Activated CD8-positive, alpha-beta memory T cell treated with anti-CD3 and anti-CD28 coated beads, Interleukin-2, amount 50 U/mL, for 48 hours (primary cell): ENCODE measurements at regions not wholly inside any gene's neighbourhood (a gene's known extent, or its start where the extent isn't known, plus 50 kb on each side); places are given as distances from the start of the nearest gene placed in this dataset.
"Not testable (repeated sequence)": the region's sequence is repeated elsewhere in the genome, so short reads cannot be mapped to it uniquely, and the experiment has no call there.

Experiments
- DNase-seq: peaks from one replicate; pipeline ENCODE4 v3.0.0-alpha.2; 2020

DNA sequence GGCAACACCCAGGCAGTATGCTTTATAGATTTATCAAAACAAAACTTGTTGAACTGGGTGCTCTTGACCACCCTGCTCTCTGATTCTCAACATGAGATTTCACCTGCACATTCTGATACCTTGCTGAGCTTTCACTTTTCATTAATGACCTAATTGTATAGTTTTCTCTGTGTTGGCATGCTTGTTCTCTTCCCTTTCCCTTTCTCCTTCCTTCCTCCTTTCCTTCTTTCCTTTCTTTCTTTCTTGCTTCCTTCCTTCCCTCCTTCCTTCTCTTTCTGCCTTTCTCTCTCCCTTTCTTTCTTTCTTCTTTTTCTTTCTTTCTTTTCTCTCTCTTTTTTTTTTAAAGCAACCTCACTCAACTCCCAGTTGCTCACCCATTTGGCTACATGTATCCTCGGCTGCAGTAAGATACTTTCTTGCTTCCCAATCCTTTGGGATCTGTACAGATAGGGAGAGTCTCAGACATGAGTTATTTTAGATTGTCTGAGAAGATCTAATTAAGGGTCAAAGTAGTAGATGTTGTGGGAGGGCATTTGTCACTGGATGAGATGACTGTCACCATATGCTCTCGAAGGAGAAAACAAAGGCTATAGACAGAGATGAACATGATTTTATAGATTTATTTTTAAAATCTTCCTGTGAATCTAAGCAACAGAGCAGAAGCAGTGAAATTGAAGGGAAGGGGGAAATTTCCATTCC is 458.0 kb downstream of the USP25 start:
- no peak for DNase-seq

DNA sequence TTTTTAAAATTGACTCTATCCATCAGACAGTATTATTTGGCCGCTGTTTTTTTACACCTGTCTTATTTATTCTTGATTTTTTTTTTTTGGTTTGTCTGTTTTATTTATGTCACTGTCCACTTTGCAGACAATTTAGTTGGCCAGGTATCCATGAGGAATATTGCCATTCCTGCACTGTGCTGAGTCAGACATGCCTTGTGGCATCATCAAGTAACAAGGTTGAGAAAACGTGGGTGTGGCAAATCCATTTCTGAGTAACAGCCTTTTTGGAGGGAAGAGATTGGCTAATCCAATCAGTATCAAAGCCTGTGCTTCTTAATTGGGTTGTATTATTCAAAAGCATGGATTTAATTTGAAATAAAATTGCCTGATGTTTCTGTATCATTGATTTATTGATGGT is 463.1 kb downstream of the USP25 start:
- no peak for DNase-seq

DNA sequence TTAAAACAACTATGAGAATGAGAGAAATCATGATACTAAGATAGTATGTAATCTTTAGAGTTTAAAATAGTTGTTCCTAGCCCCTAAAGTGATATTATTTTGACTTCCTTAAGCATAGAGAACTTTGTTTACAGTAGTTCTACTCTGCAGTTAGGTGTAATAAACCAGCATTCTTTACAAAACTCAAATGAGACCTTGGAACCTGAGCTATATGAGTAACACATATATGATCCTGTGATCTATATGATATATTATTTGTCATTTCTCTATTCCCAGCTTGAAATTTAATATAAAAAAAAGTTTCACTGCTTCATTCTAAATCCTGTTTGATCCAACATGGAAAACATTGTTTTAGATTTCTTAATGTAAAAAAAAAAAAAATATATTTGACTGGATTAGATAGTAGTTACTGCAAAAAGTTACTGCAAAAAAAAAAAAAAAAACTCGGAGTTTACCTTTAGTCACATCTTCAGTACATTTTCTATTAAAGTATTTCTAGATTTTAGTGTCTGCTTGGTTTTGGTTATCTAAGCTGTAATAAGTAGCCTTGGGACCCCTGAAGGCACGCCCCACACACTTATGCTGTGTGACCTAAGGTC is 463.8 kb downstream of the USP25 start:
- no peak for DNase-seq

DNA sequence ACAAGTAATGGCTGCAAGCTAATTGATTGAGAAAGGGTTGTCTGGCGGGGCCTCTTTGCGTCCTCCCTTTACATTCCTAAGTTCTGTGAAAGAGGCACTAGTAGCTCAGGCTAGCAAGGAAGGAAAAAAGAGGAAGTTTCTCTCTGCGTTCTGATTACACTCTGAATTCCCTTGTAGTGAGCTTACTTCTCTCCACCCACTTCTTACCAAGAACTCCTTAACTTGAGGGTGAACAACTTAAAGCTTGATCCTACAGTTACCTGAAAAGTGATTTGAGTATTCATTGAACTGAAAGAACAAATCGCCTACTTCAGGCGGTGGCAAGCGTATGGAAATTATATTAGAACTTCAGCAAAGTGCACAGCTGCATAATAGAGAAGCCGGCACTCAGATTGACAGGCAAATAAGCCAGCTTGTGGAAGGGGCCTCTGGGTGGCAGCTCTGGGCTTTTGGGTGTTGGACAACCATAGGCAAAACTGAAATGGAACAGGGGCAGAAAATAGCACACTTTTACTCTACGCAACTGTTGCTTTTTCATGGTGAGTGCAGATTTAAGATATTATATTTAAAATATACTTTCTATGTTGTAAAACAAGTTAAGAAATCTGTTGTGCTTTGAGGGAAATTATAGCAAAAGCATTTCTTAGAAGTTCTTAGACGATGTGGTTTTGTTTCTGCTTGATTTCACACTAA is 464.5 kb downstream of the USP25 start:
- no peak for DNase-seq

DNA sequence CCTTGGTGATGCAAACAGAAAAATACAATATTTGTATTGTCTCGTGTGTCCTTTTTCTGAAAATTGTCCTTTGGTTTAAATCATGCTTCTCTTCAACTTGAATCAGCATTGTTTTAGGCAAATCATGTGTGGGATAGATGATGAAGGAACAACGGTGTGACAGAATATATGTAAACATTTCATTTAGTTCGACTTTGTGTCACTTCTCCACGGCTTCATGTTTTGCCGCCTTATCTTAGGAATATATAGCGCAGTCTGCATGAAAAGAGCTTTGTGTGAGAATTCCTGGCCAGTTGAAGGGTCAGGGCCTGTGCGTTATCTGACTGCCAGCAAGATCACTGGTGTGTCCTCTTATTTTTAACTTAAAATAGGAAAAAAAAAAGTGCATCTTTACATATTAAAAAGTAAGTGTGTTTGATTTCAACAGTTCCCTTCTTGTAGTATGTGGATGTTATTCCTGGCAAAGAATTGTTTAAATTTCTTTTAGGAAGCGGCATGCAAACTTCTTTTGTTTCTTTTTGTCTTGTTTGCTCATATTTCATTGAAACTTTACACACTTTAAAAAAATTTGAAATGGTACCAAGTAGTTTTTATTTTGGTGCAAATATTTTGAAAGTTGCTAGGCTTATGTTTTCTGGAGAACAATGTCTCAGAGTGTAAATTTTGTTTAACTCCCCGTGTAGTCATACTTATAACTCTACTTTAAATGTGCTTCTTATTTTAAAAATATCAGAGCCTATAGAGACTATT is 465.2 kb downstream of the USP25 start:
- DNase-seq: no peak

DNA sequence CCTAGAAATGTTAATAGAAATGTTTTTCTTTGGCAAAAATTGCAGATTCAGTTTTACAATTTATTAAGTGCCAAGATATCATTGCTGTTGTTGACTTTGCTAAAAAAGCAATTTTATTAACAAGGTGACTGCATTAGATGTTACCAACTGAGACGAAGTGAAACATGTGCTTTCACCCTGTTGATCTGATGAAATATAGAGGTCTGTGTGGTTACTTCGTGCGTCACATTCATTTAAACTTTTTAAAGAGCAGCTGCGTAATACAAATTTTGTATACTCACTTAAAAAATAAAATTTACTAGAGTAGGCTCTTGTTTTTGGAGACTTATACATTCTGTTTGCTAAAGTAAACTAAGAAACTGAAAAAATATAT is 465.7 kb downstream of the USP25 start:
- DNase-seq: no peak

DNA sequence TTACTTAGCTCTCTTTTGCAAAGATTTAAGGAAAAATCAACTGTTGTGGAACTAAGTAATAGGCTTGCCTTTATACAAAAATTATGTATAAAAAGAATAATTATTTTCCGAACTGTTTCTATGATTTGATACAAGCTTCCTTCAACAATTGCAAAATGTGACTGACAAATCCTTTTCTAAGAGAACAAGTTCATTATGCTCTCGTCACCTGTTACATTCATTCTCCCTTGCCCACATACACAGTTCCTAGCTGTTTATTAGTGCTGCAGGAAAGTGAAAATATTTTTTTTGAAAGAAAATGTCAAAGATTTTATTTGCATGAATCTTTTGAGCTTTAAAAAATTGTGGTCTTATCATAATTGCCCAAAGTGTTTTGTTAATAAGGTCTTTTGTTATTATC is 466.2 kb downstream of the USP25 start:
- DNase-seq: no peak

DNA sequence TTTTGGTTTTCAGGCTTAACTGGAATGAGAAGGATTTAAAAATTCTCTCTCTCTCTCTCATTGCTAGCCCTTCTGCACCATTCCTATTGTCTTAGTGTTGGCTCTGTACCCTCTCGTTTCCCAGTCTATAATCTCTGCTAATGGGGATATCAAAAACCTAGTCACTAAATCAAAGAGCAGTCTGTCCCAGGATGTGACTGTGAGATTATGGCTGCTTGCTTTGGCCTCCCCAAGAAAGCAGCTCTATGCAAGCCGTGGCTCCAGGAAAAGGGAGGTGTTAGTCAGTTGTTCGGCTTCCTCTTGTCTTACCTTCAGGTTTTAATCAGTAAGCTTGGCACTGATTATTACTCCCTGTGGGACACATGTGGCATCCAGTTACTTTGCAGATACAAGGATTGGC is 468.8 kb downstream of the USP25 start:
- DNase-seq: no peak

DNA sequence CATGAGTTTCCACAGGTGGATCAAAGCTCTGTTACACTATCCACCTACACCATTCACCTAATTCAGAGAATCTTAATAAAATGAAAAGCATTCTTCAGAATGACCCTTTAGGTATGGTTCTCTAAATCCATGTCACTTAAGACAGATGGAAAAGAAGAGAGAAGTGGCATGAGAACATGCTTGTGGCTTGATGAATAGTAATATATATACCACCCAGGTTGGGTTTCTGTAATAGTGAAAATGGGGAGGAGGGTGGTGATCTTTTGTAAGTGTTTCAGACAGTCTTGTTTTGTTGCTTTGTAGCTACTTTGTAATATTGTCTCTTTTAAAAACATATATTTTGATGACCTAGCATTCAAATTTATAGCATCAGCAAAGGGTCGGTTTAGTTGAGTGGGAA is 469.8 kb downstream of the USP25 start:
- DNase-seq: no peak

DNA sequence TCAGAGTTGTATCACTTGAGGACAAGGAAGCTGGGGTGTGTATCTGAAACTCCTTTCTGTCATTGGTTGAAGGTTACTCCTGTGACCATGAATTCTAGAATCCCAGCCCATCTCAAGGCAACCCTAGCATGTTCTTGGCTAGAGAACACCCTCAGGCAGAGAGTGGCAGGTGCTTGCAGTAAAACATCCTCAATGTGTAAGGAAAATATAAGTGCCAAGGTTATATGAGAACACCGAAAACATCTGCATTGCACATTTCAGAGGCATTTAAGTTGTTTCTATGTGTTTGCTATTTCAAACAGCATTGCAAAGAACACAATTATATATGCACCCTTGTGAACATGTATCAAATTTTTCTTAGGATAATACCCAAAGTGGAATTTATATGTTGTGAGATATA is 471.9 kb downstream of the USP25 start:
- DNase-seq: no peak

DNA sequence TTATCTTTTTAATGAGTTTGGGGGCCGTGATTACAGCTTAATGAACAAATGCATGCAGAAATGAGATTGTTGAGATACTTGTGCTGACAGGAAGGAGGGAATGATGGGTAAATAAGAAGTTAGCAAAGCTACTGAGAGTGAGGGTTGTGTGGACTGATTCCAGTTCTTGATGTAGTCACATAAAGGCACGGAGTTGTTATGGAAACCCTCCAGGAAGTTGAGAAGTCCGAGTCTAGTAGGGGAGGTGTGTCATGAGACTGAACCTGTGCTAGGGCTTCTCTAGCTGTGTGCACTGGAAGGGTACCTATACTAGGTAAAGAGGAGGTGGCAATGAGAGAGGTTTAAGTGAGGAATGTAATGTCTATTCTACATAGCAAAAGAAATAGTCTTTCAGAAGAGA is 475.7 kb downstream of the USP25 start:
- DNase-seq: no peak

DNA sequence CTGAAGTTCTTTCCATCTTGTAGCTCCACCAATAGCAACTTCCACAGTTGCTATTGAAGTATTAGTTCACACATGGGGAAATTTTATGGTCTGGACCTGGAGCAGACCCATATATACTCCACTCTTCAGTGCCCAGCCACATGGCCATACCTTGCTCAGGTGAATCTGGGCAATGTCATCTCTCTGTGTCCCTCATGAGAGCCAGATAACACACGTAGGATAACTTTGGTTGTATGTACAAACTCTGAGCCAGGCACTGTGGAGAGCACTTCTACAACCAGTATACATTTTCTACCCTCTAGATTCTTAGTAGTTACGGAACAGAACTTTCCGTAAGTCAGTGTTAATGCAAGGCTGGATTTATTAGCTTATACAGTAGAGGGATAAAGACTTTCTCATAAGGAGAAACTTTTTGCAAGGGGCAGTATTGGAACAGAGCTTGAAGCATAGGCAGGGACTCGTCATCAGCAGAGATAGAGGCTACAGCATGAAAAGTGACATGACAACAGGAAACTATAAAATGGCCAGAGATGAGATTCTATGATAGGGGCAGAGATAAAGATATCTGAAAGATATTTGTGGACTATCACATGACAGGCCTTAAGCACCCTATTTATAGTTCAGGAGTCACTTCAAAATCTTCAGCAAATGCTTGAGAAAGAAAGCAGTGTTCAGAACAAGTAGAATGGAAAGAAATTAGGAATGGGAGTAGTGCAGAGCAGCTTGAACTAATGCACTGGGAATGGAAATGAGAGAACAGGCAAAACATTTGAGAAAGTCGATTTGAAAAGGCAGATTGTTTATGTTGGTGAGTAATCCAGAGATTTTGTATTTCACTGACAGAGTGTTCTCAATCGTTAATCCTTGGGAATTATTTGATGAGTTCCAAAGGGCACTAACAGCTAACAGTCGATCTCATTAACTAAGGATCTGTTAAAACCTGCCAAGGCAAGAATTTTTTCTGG is 481.8 kb downstream of the USP25 start:
- no peak for DNase-seq

DNA sequence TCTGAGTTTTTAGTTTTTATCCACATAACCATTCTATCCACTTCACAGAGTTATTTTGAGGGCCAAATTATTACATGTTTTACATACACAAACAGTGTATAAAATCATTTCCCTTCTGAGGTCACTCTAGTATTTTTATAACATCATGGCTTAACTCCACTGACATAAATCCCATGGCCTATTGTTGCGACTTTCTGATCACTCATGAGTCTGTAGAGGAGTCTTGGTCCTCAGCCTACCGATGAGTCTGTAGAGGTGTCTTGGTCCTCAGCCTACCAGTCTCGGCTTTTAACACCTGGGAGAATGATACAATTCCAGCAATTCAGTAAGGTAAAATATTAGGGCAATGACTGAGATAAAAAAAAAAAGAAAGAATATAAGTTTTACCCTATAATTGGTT is 483.7 kb downstream of the USP25 start:
- no peak for DNase-seq

DNA sequence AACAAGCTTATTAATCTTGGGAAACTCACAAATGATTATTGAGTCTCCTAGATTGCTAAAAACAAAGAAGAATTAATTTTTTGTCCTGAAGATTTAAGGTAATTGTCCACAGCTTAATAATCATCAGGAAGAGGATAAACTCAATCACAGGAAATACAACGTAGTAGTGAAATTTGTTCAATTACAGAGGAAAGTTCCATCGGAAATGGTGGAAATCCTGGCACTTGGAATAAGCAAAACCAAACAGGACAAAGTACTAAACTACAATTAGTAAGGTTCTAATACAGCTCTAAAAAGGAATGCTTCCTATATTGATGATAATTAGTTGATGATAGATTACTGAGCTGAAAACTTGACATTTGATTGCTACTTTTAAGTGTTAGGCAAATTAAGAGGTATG is 485.4 kb downstream of the USP25 start:
- DNase-seq: no peak

DNA sequence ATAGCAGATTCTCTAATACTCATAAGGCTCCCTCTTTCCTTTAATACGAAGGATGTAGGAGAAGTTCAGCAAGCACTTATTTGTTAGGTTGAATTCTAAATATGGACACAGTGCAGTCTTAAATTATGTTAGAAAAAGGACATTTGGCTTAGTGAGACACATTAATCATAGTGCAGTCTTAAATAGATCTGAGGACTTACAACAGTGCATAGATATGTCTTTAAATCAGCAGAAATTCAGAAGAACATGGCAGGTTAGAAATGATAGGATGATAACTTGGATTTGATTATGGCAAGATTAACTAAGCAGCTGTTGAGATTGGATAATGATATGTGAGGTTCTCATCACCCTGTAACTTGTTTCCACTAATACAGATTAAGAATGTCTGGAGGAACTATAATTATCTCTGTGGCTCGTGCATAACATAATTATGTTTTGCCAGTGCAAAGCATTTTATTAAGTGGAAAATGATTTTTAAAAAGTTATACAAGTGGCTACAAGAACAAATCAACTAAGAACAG is 485.9 kb downstream of the USP25 start:
- no peak for DNase-seq

DNA sequence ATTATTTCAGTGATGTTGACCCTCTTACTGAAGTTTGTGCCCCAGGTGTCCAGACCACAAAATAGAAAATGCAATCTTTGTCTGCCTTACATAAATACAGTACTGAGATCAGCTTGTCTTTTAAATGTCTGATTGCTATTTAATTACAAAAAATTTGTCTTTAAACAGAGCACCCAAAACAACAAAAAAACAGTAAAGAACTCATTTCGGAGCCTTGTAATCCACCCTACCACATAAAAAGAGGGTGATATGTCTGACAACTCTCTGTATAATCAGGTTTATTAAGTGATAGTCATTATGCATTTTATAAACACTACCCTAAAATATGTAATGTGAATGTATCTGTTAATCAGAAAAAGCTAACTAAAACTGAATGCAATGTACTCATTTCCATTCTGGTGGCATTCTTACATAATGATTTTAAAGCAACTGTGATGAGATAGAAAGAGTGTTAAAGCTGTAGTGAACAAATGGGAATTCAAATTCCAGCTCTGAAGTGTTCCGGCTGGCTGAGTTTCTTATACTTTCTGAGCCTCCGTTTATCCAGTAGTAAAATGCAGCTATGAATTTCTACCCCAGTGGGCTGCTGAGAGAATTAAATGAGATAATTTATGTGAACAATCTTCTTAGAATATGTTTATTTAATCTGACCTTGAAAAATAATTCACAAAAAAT is 486.6 kb downstream of the USP25 start:
- no peak for DNase-seq

DNA sequence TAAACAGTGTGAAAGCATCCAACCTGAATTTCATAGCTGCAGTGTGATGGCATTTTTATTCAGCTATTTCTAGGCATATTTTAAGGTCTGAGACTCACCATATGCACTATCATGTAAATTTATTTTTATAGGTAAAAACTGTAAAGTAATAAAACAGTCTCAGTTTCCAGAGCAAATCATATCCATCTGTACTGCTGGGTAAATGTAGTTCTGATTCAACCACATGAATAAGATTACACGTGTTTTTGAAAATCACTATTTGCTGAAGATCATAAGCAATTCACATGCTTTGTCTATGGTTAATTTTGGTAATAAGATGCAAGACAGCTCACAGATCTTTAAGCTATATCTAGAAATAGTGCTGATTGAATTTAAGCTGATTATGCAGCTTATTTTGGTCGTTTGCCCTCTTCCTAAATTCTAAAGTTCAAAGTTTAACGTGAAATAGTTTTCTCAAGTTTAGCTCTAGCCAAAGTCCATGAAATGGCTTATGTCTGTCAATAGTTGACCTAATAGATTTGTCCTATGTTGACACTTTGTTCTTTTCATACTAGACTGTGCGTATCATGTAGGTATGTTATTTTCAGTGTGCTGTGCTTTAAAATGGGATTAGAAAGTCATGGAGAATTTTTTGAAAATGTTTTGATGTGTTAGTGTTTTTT is 489.0 kb downstream of the USP25 start:
- no peak for DNase-seq

DNA sequence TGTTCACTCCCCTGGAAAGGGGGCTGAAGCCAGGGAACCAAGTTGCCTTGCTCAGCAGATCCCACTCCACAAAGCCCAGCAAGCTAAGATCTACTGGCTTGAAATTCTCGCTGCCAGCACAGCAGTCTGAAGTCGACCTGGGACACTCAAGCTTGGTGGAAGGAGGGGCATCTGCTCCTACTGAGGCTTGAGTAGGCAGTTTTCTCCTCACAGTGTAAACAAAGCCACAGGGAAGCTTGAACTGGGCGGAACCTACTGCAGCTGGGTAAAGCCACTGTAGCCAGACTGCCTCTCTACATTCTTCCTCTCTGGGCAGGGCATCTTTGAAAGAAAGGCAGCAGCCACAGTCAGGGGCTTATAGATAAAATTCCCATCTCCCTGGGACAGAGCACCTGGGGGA is 495.0 kb downstream of the USP25 start:
- DNase-seq: not testable (repeated sequence)

DNA sequence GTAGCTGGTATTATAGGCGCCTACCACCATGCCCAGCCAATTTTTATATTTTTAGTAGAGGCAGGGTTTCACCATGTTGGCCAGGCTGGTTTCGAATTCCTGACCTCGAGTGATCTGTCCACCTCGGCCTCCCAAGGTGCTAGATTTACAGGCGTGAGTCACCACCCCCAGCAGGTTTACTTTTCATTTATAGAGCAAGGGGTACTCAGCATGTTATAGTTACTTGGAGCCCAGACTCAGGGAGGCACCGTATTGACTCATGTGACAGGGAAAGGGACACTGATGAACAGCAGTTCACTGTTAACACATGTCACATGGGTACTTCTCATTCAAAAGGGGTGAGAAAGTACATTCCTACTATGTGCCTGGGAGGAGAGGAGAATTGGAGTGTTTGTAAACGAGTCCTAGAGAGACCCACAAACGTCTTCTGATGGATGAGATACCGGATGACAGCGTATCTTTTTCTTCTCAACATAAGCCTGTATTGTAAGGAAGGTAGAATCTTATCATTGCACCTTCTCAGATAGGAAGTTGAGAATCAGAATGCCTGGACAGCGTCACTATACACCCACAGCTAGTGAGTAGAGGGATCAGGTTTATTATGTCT is 510.0 kb downstream of the USP25 start:
- no peak for DNase-seq

DNA sequence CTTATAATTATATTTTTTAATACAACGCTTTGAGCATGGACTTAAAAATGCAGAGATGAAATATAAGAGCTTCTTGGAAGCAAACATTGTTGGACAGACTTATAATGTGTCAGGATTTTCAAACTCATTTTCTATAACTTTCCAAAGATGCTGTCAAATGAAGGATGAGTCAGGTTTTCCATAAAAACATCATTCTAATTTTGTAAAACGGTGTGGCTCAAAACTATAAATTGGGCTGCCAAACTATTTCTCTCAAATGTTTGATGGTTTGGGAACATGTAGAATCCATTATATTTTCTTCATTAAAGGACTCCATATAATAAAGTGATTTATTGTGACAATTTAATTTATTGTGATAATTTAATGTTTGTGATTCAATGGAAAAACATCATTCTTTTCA is 511.2 kb downstream of the USP25 start:
- no peak for DNase-seq

DNA sequence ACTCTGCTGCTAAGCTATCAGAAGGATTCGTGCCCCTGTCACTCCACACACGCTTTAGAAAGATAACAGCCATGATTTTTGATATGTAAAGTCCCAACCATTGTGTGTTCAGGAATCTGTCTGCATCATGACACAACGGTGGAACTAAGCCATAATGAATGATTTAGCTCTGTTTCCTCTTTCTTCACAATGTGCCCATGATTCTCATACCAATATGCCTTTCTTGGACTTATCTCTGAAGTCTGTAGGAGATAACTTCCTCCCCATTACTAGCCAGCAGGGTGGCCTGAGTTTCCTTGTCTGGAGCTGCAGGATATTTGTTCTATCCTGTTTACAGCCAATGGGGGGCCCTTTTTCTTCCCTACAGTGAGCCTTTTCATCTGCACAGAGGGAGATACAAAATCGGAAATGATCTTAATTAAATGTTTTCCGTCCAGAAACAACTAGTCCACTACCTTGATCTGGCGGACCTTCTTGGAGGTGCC is 511.7 kb downstream of the USP25 start:
- DNase-seq: no peak
